HEK293 (cell line): ENCODE measurements at regions not wholly inside any gene's neighbourhood (a gene's known extent, or its start where the extent isn't known, plus 50 kb on each side); places are given as distances from the start of the nearest gene placed in this dataset.

ENCODE experiments used
- CTCF ChIA-PET: fragments of 350-600 bp; formaldehyde crosslinking; extraction: SDS; loops from one replicate; lab custom pipeline; 2021; ENCODE audit warnings: antibody characterized with exemption; lab: Yijun Ruan, JAX
- POLR2A ChIA-PET: fragments of 300-600 bp; formaldehyde crosslinking; extraction: SDS; loops from one replicate; lab custom pipeline; 2020; ENCODE audit warnings: antibody characterized with exemption, inconsistent platforms; lab: Yijun Ruan, JAX
- H3K27ac ChIP-seq: fragments of 200-500 bp; sonication (Bioruptor generic); 2 replicates; pipeline ENCODE4 v1.5.1; 2014; ENCODE audit warnings: low read depth, low read length, control low read depth, inconsistent platforms; ENCODE audit errors: extremely low read depth
- H3K36me3 ChIP-seq, 2 experiments: fragments of 200-500 bp in 1 of 2; sonication (Bioruptor generic) in 1 of 2; 1 replicate in 1 of 2; 2 replicates in 1 of 2; pipeline ENCODE4 v1.5.1; 2014 to 2017; ENCODE audit warnings: inconsistent platforms in 2 of 2, low read length in 2 of 2; ENCODE audit not compliant: control insufficient read depth in 2 of 2, insufficient read depth in 1 of 2
- H3K4me1 ChIP-seq: fragments of 200-500 bp; sonication (Bioruptor generic); 2 replicates; pipeline ENCODE4 v1.5.1; 2014; ENCODE audit warnings: mild to moderate bottlenecking, low read length, inconsistent platforms; ENCODE audit not compliant: control insufficient read depth, insufficient read depth
- H3K4me3 ChIP-seq: 2 replicates; pipeline ENCODE4 v1.5.1; 2011; ENCODE audit warnings: low read depth, mild to moderate bottlenecking, control low read depth, low read length, moderate library complexity
- H3K9me3 ChIP-seq: fragments of 200-500 bp; sonication (Bioruptor generic); 2 replicates; pipeline ENCODE4 v1.5.1; 2014; ENCODE audit warnings: low read depth, low read length, inconsistent platforms; ENCODE audit not compliant: control insufficient read depth, insufficient read depth
- CTCF ChIP-seq: fragments of 450-650 bp; formaldehyde crosslinking; IDR thresholded peaks from 2 replicates; pipeline ENCODE4 v1.5.1; 2016; ENCODE audit warnings: missing biosample characterization, missing genetic modification characterization
- GFI1B ChIP-seq: fragments of 450-650 bp; formaldehyde crosslinking; IDR thresholded peaks from 2 replicates; pipeline ENCODE4 v1.5.1; 2016; ENCODE audit warnings: missing biosample characterization, missing genetic modification characterization
- HOXC10 ChIP-seq: sonication (generic); formaldehyde crosslinking; IDR thresholded peaks from 2 replicates; pipeline ENCODE4 v1.8.1; 2023; ENCODE audit warnings: mild to moderate bottlenecking, missing genetic modification reagents
- IKZF3 ChIP-seq: fragments of 450-650 bp; IDR thresholded peaks from 2 replicates; pipeline ENCODE4 v1.5.0; 2018; ENCODE audit warnings: missing biosample characterization, mild to moderate bottlenecking, missing genetic modification characterization, moderate library complexity
- KLF17 ChIP-seq: fragments of 450-650 bp; formaldehyde crosslinking; IDR thresholded peaks from 2 replicates; pipeline ENCODE4 v1.5.1; 2016; ENCODE audit warnings: missing biosample characterization, missing genetic modification characterization
- MEIS1 ChIP-seq: sonication (generic); formaldehyde crosslinking; IDR thresholded peaks from 2 replicates; pipeline ENCODE4 v1.8.1; 2022; ENCODE audit warnings: missing genetic modification reagents, mild to moderate bottlenecking, borderline replicate concordance
- PBX3 ChIP-seq: sonication (generic); formaldehyde crosslinking; IDR thresholded peaks from 2 replicates; pipeline ENCODE4 v1.8.1; 2022; ENCODE audit warnings: mild to moderate bottlenecking, moderate library complexity, missing genetic modification reagents
- PRDM1 ChIP-seq: fragments of 450-650 bp; formaldehyde crosslinking; IDR thresholded peaks from 2 replicates; pipeline ENCODE4; 2016; ENCODE audit warnings: missing biosample characterization, missing genetic modification characterization
- REST ChIP-seq: fragments of 450-650 bp; formaldehyde crosslinking; IDR thresholded peaks from 2 replicates; pipeline ENCODE4 v1.5.1; 2016; ENCODE audit warnings: missing biosample characterization, missing genetic modification characterization
- SCRT1 ChIP-seq: fragments of 450-650 bp; formaldehyde crosslinking; IDR thresholded peaks from 2 replicates; pipeline ENCODE4 v1.5.1; 2016; ENCODE audit warnings: missing biosample characterization, missing genetic modification characterization, borderline replicate concordance
- SP2 ChIP-seq: fragments of 450-650 bp; formaldehyde crosslinking; IDR thresholded peaks from 2 replicates; pipeline ENCODE4 v1.5.1; 2016; ENCODE audit warnings: missing biosample characterization, missing genetic modification characterization
- TCF7L2 ChIP-seq: IDR thresholded peaks from 2 replicates; pipeline ENCODE4 v1.6.1; 2011; ENCODE audit warnings: low read depth, mild to moderate bottlenecking, inconsistent platforms, low read length, moderate library complexity, borderline replicate concordance
- ZBTB8A ChIP-seq: fragments of 450-650 bp; formaldehyde crosslinking; IDR thresholded peaks from 2 replicates; pipeline ENCODE4 v1.5.1; 2016; ENCODE audit warnings: missing biosample characterization, missing genetic modification characterization
- ZNF114 ChIP-seq: fragments of 450-650 bp; formaldehyde crosslinking; IDR thresholded peaks from 2 replicates; pipeline ENCODE4 v1.5.0; 2017; ENCODE audit warnings: missing biosample characterization, missing genetic modification characterization
- ZNF221 ChIP-seq: fragments of 450-650 bp; formaldehyde crosslinking; IDR thresholded peaks from 2 replicates; pipeline ENCODE4 v1.5.1; 2017; ENCODE audit warnings: missing biosample characterization, missing genetic modification characterization, borderline replicate concordance
- ZNF23 ChIP-seq: fragments of 450-650 bp; formaldehyde crosslinking; IDR thresholded peaks from 2 replicates; pipeline ENCODE4 v1.5.1; 2016; ENCODE audit warnings: missing biosample characterization, missing genetic modification characterization, borderline replicate concordance
- ZNF292 ChIP-seq: fragments of 450-650 bp; formaldehyde crosslinking; IDR thresholded peaks from 2 replicates; pipeline ENCODE4 v1.5.1; 2016; ENCODE audit warnings: low read depth, missing biosample characterization, missing genetic modification characterization, borderline replicate concordance
- ZNF350 ChIP-seq: fragments of 450-650 bp; formaldehyde crosslinking; IDR thresholded peaks from 2 replicates; pipeline ENCODE4 v1.5.0; 2017; ENCODE audit warnings: missing biosample characterization, mild to moderate bottlenecking, missing genetic modification characterization
- ZNF366 ChIP-seq: fragments of 450-650 bp; formaldehyde crosslinking; conservative IDR thresholded peaks from 2 replicates; pipeline ENCODE4 v1.5.1; 2016; ENCODE audit warnings: missing biosample characterization, missing genetic modification characterization
- ZNF404 ChIP-seq: fragments of 450-650 bp; formaldehyde crosslinking; IDR thresholded peaks from 2 replicates; pipeline ENCODE4 v1.5.1; 2017; ENCODE audit warnings: missing biosample characterization, missing genetic modification characterization
- ZNF561 ChIP-seq: fragments of 450-650 bp; IDR thresholded peaks from 2 replicates; pipeline ENCODE4 v1.5.1; 2018; ENCODE audit warnings: missing biosample characterization, missing genetic modification characterization, borderline replicate concordance
- ZNF623 ChIP-seq: fragments of 450-650 bp; formaldehyde crosslinking; IDR thresholded peaks from 2 replicates; pipeline ENCODE4 v1.5.1; 2016; ENCODE audit warnings: missing biosample characterization, missing genetic modification characterization
- ZNF639 ChIP-seq: fragments of 450-650 bp; formaldehyde crosslinking; IDR thresholded peaks from 2 replicates; pipeline ENCODE4 v1.5.1; 2016; ENCODE audit warnings: missing biosample characterization, missing genetic modification characterization
- ZNF660 ChIP-seq: fragments of 450-650 bp; IDR thresholded peaks from 2 replicates; pipeline ENCODE4 v1.5.1; 2018; ENCODE audit warnings: missing biosample characterization, mild to moderate bottlenecking, missing genetic modification characterization
- ZNF837 ChIP-seq: fragments of 450-650 bp; formaldehyde crosslinking; IDR thresholded peaks from 2 replicates; pipeline ENCODE4 v1.5.1; 2016; ENCODE audit warnings: missing biosample characterization, missing genetic modification characterization
- ZSCAN5A ChIP-seq: fragments of 450-650 bp; formaldehyde crosslinking; IDR thresholded peaks from 2 replicates; pipeline ENCODE4 v1.5.1; 2016; ENCODE audit warnings: missing biosample characterization, missing genetic modification characterization

GRCh38 chr5:174328631-174329299 is 283.3 kb downstream of the NSG2 start:
- Histone ChIP-seq H3K9me3 (no peaks in the 10 kb centered on the region), H3K4me1 (peaks cover 10% of the 10 kb centered on the region), H3K4me3 (no peak overlapping the region), H3K36me3 (no peaks in the 10 kb centered on the region), H3K27ac (peak overlapping the region; percentile 83)
- ChIA-PET POLR2A (interaction anchor here (0.6 to 1.0 kb wide), 2 partner anchors 9 to 245 kb away, joined by 3 to 5 read pairs; no protein-coding TSS in a partner anchor), CTCF (interaction anchor here (0.5 to 3.8 kb wide), 13 partner anchors 8 to 699 kb away, joined by 3 to 28 read pairs (median 3); no protein-coding TSS in a partner anchor)
- TF ChIP-seq REST (no peak), ZNF292 (tag by site-specific recombination) (no peak), ZNF623 (no peak), HOXC10 (CRISPR knock-in tag) (no peak), PBX3 (CRISPR knock-in tag) (no peak), MEIS1 (CRISPR knock-in tag) (no peak), ZNF350 (tag by site-specific recombination) (no peak), ZNF23 (tag by site-specific recombination) (no peak), ZSCAN5A (tag by site-specific recombination) (no peak), GFI1B (tag by site-specific recombination) (0 out of 2 replicates have a peak, but pooled peaks have one; percentile 29), TCF7L2 (no peak), ZNF221 (tag by site-specific recombination) (no peak), ZNF837 (no peak), SCRT1 (no peak), CTCF (tag by site-specific recombination) (no peak), ZNF366 (peak; percentile 78), KLF17 (tag by site-specific recombination) (no peak), ZBTB8A (peak; percentile 33; the same call in 1 of the 2 replicates), ZNF660 (peak; percentile 63), ZNF639 (tag by site-specific recombination) (no peak), IKZF3 (tag by site-specific recombination) (no peak), ZNF561 (tag by site-specific recombination) (no peak), PRDM1 (tag by site-specific recombination) (no peak), ZNF114 (no peak), SP2 (tag by site-specific recombination) (no peak), ZNF404 (tag by site-specific recombination) (no peak)
